ENCODE measurements at regions not wholly inside any gene's neighbourhood (a gene's known extent, or its start where the extent isn't known, plus 50 kb on each side); places are given as distances from the start of the nearest gene placed in this dataset.

- no peak for DNase-seq
- Mint-ChIP-seq H3K36me3 (ENCODE audit: low read depth) (no peaks in the 10 kb centered on the region), H3K27me3 (no peaks in the 10 kb centered on the region), H3K4me3 (no peak overlapping the region), H3K9me3 (peaks cover 2% of the 10 kb centered on the region), H3K27ac (no peak overlapping the region), H3K4me1 (no peaks in the 10 kb centered on the region)
- intact Hi-C loops (cut with micrococcal nuclease), result no loop called here
- TF ChIP-seq, protein P1, sequence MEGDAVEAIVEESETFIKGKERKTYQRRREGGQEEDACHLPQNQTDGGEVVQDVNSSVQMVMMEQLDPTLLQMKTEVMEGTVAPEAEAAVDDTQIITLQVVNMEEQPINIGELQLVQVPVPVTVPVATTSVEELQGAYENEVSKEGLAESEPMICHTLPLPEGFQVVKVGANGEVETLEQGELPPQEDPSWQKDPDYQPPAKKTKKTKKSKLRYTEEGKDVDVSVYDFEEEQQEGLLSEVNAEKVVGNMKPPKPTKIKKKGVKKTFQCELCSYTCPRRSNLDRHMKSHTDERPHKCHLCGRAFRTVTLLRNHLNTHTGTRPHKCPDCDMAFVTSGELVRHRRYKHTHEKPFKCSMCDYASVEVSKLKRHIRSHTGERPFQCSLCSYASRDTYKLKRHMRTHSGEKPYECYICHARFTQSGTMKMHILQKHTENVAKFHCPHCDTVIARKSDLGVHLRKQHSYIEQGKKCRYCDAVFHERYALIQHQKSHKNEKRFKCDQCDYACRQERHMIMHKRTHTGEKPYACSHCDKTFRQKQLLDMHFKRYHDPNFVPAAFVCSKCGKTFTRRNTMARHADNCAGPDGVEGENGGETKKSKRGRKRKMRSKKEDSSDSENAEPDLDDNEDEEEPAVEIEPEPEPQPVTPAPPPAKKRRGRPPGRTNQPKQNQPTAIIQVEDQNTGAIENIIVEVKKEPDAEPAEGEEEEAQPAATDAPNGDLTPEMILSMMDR (IDR thresholded peaks at IDR 0.05), result no peak
- ChIA-PET POLR2A (no interaction called here), CTCF (no interaction called here)
- ATAC-seq (ENCODE audit: low read depth), result no peak
Measured at GRCh38 chr4:124785645-124786044, 73.1 kb upstream of the ANKRD50 start.

DNA sequence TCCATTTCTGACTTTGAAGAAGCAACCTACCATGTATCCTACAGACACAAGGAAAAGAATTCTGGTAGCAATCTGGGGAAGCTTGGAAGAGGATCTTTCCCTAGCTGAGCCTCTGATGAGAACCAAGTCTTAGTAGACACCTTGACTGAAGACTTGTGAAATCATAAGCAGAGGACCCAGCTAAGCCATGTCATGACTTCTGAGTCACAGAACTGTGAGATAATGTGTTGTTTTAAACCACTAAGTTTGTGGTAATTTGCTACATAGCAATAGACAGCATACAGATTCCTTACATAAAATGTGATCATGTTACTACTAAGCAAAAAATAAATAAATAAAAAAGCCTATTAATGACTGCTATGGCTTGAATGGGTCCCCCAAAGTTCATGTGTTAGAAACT is 71.3 kb upstream of the ANKRD50 start:
- ATAC-seq (ENCODE audit: low read depth), result no peak
- H3K27me3 Mint-ChIP-seq, result no peaks in the 10 kb centered on the region
- H3K9me3 Mint-ChIP-seq, result peaks cover 2% of the 10 kb centered on the region
- H3K27ac Mint-ChIP-seq, result no peak overlapping the region
- ChIA-PET POLR2A (no interaction called here), CTCF (no interaction called here)
- no peaks in the 10 kb centered on the region for H3K36me3 Mint-ChIP-seq (ENCODE audit: low read depth)
- no peaks in the 10 kb centered on the region for H3K4me1 Mint-ChIP-seq
- no peak overlapping the region for H3K4me3 Mint-ChIP-seq
- no peak for DNase-seq
- intact Hi-C loops (cut with micrococcal nuclease), result no loop called here
- TF ChIP-seq, protein P1 (IDR thresholded peaks at IDR 0.05), result no peak

DNA sequence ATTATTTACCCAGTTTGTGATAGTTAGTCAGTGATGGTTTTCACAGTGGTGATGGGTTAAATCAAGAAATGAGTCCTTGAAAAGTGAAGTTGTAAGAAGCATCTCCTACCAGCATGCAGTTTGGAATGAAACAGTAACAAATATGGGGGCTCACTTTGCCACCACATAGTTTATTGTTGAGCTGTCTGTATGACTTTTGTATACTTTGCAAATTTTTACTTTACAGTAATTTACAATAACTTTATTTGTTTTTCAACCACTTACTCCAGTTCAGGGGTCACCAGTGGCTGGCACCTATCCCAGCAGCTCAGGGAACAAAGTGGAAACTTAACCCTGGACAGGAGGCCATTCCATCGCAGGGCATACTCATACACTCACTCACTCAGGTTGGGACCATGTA is 64.5 kb upstream of the ANKRD50 start:
- no peak overlapping the region for H3K27ac Mint-ChIP-seq
- ChIA-PET CTCF (no interaction called here), POLR2A (no interaction called here)
- H3K27me3 Mint-ChIP-seq, result no peaks in the 10 kb centered on the region
- intact Hi-C loops (cut with micrococcal nuclease), result no loop called here
- H3K9me3 Mint-ChIP-seq, result peaks cover 9% of the 10 kb centered on the region
- TF ChIP-seq, protein P1 (IDR thresholded peaks at IDR 0.05), result no peak
- H3K4me3 Mint-ChIP-seq, result no peak overlapping the region
- no peaks in the 10 kb centered on the region for H3K4me1 Mint-ChIP-seq
- ATAC-seq (ENCODE audit: low read depth) (no peak), DNase-seq (no peak)
- no peaks in the 10 kb centered on the region for H3K36me3 Mint-ChIP-seq (ENCODE audit: low read depth)

GRCh38 chr4:124768596-124769365 is 56.2 kb upstream of the ANKRD50 start:
- Mint-ChIP-seq H3K9me3 (no peaks in the 10 kb centered on the region), H3K4me1 (no peaks in the 10 kb centered on the region), H3K27me3 (no peaks in the 10 kb centered on the region), H3K36me3 (ENCODE audit: low read depth) (no peaks in the 10 kb centered on the region), H3K27ac (no peak overlapping the region), H3K4me3 (no peak overlapping the region)
- no peak for ATAC-seq (ENCODE audit: low read depth)
- CTCF ChIA-PET, result no interaction called here
- POLR2A ChIA-PET, result no interaction called here
- intact Hi-C loops (cut with micrococcal nuclease), result no loop called here
- TF ChIP-seq, protein P1 (IDR thresholded peaks at IDR 0.05), result no peak
- no peak for DNase-seq

GRCh38 chr4:124762956-124763355 is 50.4 kb upstream of the ANKRD50 start:
- no peaks in the 10 kb centered on the region for H3K27me3 Mint-ChIP-seq
- no peaks in the 10 kb centered on the region for H3K4me1 Mint-ChIP-seq
- no peak for DNase-seq
- intact Hi-C loops (cut with micrococcal nuclease), result no loop called here
- no peak overlapping the region for H3K4me3 Mint-ChIP-seq
- TF ChIP-seq, protein P1 (IDR thresholded peaks at IDR 0.05), result no peak
- ChIA-PET POLR2A (no interaction called here), CTCF (no interaction called here)
- no peak for ATAC-seq (ENCODE audit: low read depth)
- H3K9me3 Mint-ChIP-seq, result no peaks in the 10 kb centered on the region
- H3K27ac Mint-ChIP-seq, result no peak overlapping the region
- H3K36me3 Mint-ChIP-seq (ENCODE audit: low read depth), result no peaks in the 10 kb centered on the region

All from activated B cell treated with CpG ODN at 0.5 μM for 24 hours (primary cell).